ENCODE measurements at regions not wholly inside any gene's neighbourhood (a gene's known extent, or its start where the extent isn't known, plus 50 kb on each side); places are given as distances from the start of the nearest gene placed in this dataset.
A peak's percentile ranks its signal among the peaks of the same experiment; 100 is the strongest.

DNA sequence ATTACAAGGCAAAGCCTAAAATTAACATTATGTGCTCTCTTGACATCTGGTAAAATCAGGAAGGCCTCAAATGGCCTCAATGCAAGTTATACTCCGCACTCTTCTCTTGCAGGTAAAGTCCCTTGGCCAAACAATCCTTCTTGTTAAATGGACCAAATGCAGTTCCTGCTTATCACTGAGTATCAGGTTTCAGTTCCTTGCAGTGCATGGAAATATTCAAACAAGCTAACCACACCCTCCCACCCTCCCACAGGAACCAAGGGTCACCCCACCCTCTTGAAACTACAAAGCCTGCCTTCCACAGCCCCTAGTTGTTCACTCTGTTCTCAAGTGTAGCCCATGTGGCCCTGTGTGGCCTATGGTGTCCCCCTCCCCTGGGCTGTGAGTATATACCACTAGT, 171.9 kb upstream of the CADPS start:
- DNase-seq, result peak; percentile 26
- no peak overlapping the region for H3K4me3 ChIP-seq
- H3K9me3 ChIP-seq, result no peaks in the 10 kb centered on the region
- H3K36me3 ChIP-seq, result no peaks in the 10 kb centered on the region
- intact Hi-C loops (cut with DNase I), result no loop called here
- no peaks in the 10 kb centered on the region for H3K4me1 ChIP-seq
- H3K27ac ChIP-seq, result peak overlapping the region; percentile 66
- H3K9ac ChIP-seq (ENCODE audit: low read depth in 2 of 2, low read length in 2 of 2), result no peak overlapping the region
- no peaks in the 10 kb centered on the region for H3K27me3 ChIP-seq
- no peak for TF ChIP-seq CTCF (IDR thresholded peaks at IDR 0.05)

- intact Hi-C loops (cut with DNase I), result no loop called here
- no peak for TF ChIP-seq CTCF (IDR thresholded peaks at IDR 0.05)
- no peak overlapping the region for H3K4me3 ChIP-seq
- no peaks in the 10 kb centered on the region for H3K27me3 ChIP-seq
- H3K9me3 ChIP-seq, result no peaks in the 10 kb centered on the region
- no peak overlapping the region for H3K27ac ChIP-seq
- no peaks in the 10 kb centered on the region for H3K4me1 ChIP-seq
- no peak for DNase-seq
- no peak overlapping the region for H3K9ac ChIP-seq (ENCODE audit: low read depth in 2 of 2, low read length in 2 of 2)
- no peaks in the 10 kb centered on the region for H3K36me3 ChIP-seq
These were observed 173.4 kb upstream of the CADPS start for GRCh38 chr3:63048367-63049326.

DNA sequence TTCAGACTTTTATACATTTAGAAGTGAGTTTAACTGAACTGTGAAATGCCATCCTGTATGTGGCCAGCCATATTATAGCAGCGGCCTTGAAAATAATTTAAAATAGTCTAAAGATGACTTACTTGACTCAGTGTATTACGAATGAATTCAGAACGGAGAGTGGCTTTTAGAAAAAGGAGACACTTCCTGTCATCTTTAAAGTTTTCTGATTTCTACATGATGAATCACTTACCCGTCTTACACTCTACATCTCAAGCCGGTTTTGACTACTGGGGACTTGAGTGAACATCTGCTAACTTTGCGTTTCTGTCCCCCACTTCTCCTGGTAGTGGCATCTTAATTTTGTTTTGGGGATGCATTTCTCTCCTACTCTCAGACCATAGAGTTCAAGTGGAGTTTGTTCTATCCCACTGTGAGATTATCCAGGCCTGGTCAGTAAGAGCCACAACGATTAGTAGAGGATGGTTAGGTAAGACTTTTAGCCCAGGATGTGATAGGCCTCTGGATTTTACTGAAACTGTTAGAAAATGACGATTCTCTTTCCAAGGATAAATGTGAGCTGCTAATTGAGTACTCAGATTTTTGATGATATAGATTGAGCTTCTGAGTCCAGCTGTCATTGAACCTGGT, 175.4 kb upstream of the CADPS start:
- H3K9me3 ChIP-seq, result no peaks in the 10 kb centered on the region
- H3K27ac ChIP-seq, result no peak overlapping the region
- DNase-seq, result no peak
- intact Hi-C loops (cut with DNase I), result no loop called here
- no peak overlapping the region for H3K4me3 ChIP-seq
- H3K4me1 ChIP-seq, result no peaks in the 10 kb centered on the region
- no peaks in the 10 kb centered on the region for H3K27me3 ChIP-seq
- no peaks in the 10 kb centered on the region for H3K36me3 ChIP-seq
- no peak overlapping the region for H3K9ac ChIP-seq (ENCODE audit: low read depth in 2 of 2, low read length in 2 of 2)
- TF ChIP-seq CTCF (IDR thresholded peaks at IDR 0.05), result no peak

DNA sequence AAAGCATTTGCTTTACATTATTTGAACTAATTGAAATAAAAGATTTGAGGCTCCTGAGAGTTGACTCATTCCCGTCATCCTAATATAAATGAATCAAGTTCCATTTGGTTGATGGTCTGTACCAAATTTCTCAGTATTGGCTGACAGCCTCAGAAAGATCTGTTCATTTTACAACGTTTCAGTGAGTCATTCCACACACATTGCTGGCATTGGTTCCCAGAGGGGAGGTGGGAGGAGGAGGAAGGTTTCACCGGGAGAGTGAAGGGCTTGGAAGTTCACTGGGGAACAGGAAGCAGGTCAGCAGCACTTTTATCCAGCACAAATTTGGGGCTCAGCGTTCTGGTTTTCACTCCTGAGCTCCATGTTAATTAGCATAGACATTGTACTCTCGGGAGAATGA, 176.7 kb upstream of the CADPS start:
- TF ChIP-seq CTCF (IDR thresholded peaks at IDR 0.05), result no peak
- no peaks in the 10 kb centered on the region for H3K4me1 ChIP-seq
- no peak overlapping the region for H3K27ac ChIP-seq
- DNase-seq, result peak; percentile 58
- intact Hi-C loops (cut with DNase I), result no loop called here
- no peak overlapping the region for H3K4me3 ChIP-seq
- no peak overlapping the region for H3K9ac ChIP-seq (ENCODE audit: low read depth in 2 of 2, low read length in 2 of 2)
- H3K36me3 ChIP-seq, result no peaks in the 10 kb centered on the region
- no peaks in the 10 kb centered on the region for H3K27me3 ChIP-seq
- H3K9me3 ChIP-seq, result no peaks in the 10 kb centered on the region

DNA sequence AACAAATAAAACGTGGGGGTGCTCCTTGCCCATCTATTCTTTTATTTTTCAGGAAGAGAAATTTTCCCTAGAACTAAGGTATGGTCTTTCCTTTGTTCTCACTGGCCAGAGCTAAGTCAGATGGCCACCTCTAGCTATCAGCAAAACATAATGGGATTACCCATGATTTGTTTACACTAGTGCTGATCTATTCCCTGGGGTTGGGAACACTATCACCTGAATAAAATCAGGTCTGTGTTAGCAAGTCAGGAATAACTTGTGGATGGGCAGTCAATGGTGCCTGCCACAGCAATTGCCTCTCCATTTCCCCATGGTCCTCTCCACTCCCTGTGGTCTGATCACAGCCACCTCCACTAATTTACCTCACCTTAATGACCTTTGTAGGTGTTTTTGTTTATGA, 181.7 kb upstream of the CADPS start:
- DNase-seq, result no peak
- no peaks in the 10 kb centered on the region for H3K4me1 ChIP-seq
- TF ChIP-seq CTCF (IDR thresholded peaks at IDR 0.05), result no peak
- no peak overlapping the region for H3K27ac ChIP-seq
- no peaks in the 10 kb centered on the region for H3K9me3 ChIP-seq
- no peak overlapping the region for H3K9ac ChIP-seq (ENCODE audit: low read depth in 2 of 2, low read length in 2 of 2)
- intact Hi-C loops (cut with DNase I), result no loop called here
- H3K36me3 ChIP-seq, result no peaks in the 10 kb centered on the region
- no peaks in the 10 kb centered on the region for H3K27me3 ChIP-seq
- H3K4me3 ChIP-seq, result no peak overlapping the region

Measured in colonic mucosa (tissue), 4 donors.